HEK293 (cell line): ENCODE measurements at regions not wholly inside any gene's neighbourhood (a gene's known extent, or its start where the extent isn't known, plus 50 kb on each side); places are given as distances from the start of the nearest gene placed in this dataset.

ENCODE experiments used
- KLF16 ChIP-seq: fragments of 450-650 bp; formaldehyde crosslinking; IDR thresholded peaks from 2 replicates; pipeline ENCODE4 v1.5.1; 2017; ENCODE audit warnings: missing biosample characterization, missing genetic modification characterization
- OSR2 ChIP-seq: fragments of 450-650 bp; formaldehyde crosslinking; IDR thresholded peaks from 2 replicates; pipeline ENCODE4 v1.5.1; 2016; ENCODE audit warnings: missing biosample characterization, missing genetic modification characterization
- PRDM4 ChIP-seq: fragments of 450-650 bp; formaldehyde crosslinking; IDR thresholded peaks from 2 replicates; pipeline ENCODE4 v1.5.1; 2017; ENCODE audit warnings: missing biosample characterization, missing genetic modification characterization
- TF ChIP-seq, protein P1 (sequence below): fragments of 450-650 bp; formaldehyde crosslinking; IDR thresholded peaks from 2 replicates; pipeline ENCODE4 v1.5.1; 2016; ENCODE audit warnings: missing biosample characterization, missing genetic modification characterization

- TF ChIP-seq KLF16 (tag by site-specific recombination), result no peak
- no peak for TF ChIP-seq PRDM4 (tag by site-specific recombination)
- TF ChIP-seq, protein P1, sequence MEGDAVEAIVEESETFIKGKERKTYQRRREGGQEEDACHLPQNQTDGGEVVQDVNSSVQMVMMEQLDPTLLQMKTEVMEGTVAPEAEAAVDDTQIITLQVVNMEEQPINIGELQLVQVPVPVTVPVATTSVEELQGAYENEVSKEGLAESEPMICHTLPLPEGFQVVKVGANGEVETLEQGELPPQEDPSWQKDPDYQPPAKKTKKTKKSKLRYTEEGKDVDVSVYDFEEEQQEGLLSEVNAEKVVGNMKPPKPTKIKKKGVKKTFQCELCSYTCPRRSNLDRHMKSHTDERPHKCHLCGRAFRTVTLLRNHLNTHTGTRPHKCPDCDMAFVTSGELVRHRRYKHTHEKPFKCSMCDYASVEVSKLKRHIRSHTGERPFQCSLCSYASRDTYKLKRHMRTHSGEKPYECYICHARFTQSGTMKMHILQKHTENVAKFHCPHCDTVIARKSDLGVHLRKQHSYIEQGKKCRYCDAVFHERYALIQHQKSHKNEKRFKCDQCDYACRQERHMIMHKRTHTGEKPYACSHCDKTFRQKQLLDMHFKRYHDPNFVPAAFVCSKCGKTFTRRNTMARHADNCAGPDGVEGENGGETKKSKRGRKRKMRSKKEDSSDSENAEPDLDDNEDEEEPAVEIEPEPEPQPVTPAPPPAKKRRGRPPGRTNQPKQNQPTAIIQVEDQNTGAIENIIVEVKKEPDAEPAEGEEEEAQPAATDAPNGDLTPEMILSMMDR (tag by site-specific recombination), result no peak
- TF ChIP-seq OSR2 (tag by site-specific recombination), result no peak
These were observed 345.7 kb downstream of the GLRX3 start for GRCh38 chr10:130481936-130482335.
